Left ventricle myocardium inferior (tissue), 1 donor: ENCODE measurements at regions not wholly inside any gene's neighbourhood (a gene's known extent, or its start where the extent isn't known, plus 50 kb on each side); places are given as distances from the start of the nearest gene placed in this dataset.

ENCODE experiments used
- DNase-seq: peaks from one replicate; pipeline ENCODE4 v3.0.0-alpha.2; 2020
- H3K27ac ChIP-seq: fragments of 200-600 bp; replicated peaks from 2 replicates; pipeline ENCODE4 v1.8.0; 2021
- H3K27me3 ChIP-seq: fragments of 200-600 bp; 2 replicates; pipeline ENCODE4 v1.8.0; 2021; ENCODE audit warnings: low read depth
- H3K36me3 ChIP-seq: fragments of 200-600 bp; 2 replicates; pipeline ENCODE4 v1.8.0; 2021
- H3K4me1 ChIP-seq: fragments of 200-600 bp; 2 replicates; pipeline ENCODE4 v1.8.0; 2021
- H3K4me3 ChIP-seq: fragments of 200-600 bp; 2 replicates; pipeline ENCODE4 v1.8.0; 2021; ENCODE audit warnings: mild to moderate bottlenecking, moderate library complexity
- H3K9me3 ChIP-seq: fragments of 200-600 bp; replicated peaks from 2 replicates; pipeline ENCODE4 v1.8.0; 2021
- intact Hi-C: fragments of 100-400 bp; cut with micrococcal nuclease; formaldehyde crosslinking; loops from one replicate; pipeline ENCODE4 v1.11.0; 2022
- TF ChIP-seq, protein P1 (sequence below): fragments of 200-600 bp; IDR thresholded peaks from 2 replicates; pipeline ENCODE4 v1.8.0; 2021; ENCODE audit warnings: antibody characterized with exemption, mild to moderate bottlenecking, borderline replicate concordance
- donor health status: DM: no; HTN: yes; CAD: no; lungs with severe emphysema.

DNA sequence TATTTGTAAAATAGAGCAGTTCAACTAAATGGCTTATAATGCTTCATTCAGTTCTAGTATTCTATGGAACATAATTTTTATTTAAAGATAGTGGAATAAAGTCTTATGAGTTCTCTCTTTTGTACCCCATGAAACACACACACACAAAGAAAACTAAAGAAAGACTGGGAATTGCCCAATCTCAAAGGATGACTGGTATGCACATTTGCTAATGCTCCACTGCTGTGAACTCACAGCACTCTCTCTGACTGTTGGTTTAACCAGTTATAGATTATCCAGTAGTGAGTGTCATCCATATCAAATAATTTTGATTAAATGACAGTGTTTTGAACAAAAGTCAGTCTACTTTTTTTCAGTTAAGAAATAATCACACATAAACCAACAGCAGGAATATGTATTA is 1082.4 kb upstream of the B3GALT2 start:
- H3K27me3 ChIP-seq = no peaks in the 10 kb centered on the region
- intact Hi-C loops = no loop called here
- peaks cover 4% of the 10 kb centered on the region for H3K4me1 ChIP-seq
- TF ChIP-seq, protein P1, sequence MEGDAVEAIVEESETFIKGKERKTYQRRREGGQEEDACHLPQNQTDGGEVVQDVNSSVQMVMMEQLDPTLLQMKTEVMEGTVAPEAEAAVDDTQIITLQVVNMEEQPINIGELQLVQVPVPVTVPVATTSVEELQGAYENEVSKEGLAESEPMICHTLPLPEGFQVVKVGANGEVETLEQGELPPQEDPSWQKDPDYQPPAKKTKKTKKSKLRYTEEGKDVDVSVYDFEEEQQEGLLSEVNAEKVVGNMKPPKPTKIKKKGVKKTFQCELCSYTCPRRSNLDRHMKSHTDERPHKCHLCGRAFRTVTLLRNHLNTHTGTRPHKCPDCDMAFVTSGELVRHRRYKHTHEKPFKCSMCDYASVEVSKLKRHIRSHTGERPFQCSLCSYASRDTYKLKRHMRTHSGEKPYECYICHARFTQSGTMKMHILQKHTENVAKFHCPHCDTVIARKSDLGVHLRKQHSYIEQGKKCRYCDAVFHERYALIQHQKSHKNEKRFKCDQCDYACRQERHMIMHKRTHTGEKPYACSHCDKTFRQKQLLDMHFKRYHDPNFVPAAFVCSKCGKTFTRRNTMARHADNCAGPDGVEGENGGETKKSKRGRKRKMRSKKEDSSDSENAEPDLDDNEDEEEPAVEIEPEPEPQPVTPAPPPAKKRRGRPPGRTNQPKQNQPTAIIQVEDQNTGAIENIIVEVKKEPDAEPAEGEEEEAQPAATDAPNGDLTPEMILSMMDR = no peak
- no peak overlapping the region for H3K4me3 ChIP-seq
- H3K36me3 ChIP-seq = no peaks in the 10 kb centered on the region
- H3K27ac ChIP-seq = no peak overlapping the region
- no peak for DNase-seq
- H3K9me3 ChIP-seq = peaks cover 4% of the 10 kb centered on the region

DNA sequence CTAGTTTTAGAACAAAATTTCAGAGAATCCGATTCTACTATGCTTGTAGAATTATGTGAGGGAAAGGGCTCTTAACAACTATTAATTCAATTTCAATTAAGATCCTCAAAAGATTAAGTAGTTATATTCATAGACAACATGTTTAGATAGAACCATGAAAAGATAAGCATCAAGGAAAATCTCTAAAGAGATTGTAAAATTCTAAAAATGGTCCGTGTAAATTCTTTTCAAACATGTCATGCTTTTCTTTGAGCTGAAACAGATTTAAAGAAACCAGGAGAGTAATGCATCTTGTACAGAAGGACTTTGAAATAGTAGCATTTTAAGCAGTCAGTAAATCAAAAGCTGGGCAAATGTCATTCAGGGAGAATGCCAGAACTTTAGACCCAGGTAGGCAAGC is 1080.6 kb upstream of the B3GALT2 start:
- Histone ChIP-seq H3K4me3 (no peak overlapping the region), H3K36me3 (no peaks in the 10 kb centered on the region), H3K27ac (no peak overlapping the region), H3K9me3 (peaks cover 10% of the 10 kb centered on the region), H3K4me1 (no peaks in the 10 kb centered on the region), H3K27me3 (no peaks in the 10 kb centered on the region)
- TF ChIP-seq, protein P1 = no peak
- DNase-seq = no peak
- intact Hi-C loops = no loop called here

GRCh38 chr1:194256010-194256409 is 1069.6 kb upstream of the B3GALT2 start:
- H3K4me3 ChIP-seq = no peak overlapping the region
- DNase-seq = no peak
- H3K9me3 ChIP-seq = no peaks in the 10 kb centered on the region
- H3K4me1 ChIP-seq = no peaks in the 10 kb centered on the region
- H3K36me3 ChIP-seq = no peaks in the 10 kb centered on the region
- no peaks in the 10 kb centered on the region for H3K27me3 ChIP-seq
- TF ChIP-seq, protein P1 = no peak
- no peak overlapping the region for H3K27ac ChIP-seq
- intact Hi-C loops = no loop called here

DNA sequence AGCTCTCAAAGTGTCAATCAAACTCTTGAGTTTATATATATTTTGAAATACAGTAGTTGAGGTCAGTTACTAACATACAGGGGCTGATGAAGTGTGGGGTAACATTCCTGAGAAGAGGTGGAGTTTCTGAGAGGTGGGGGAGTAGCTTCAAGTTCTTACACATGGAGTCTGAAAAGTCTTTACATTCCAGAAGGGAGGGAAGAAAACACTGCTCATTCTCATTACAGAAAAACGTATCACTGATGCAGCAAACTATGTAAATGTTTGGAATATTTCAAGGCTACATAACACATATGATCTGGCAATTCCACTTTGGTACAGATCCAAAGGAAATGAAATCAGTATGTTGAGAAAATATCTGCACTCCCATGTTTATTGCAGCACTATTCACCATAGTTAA is 1065.8 kb upstream of the B3GALT2 start:
- TF ChIP-seq, protein P1 = no peak
- Histone ChIP-seq H3K4me1 (no peaks in the 10 kb centered on the region), H3K27ac (no peak overlapping the region), H3K4me3 (no peak overlapping the region), H3K27me3 (no peaks in the 10 kb centered on the region), H3K36me3 (no peaks in the 10 kb centered on the region), H3K9me3 (no peaks in the 10 kb centered on the region)
- intact Hi-C loops = no loop called here
- DNase-seq = no peak

- intact Hi-C loops = no loop called here
- no peaks in the 10 kb centered on the region for H3K36me3 ChIP-seq
- no peaks in the 10 kb centered on the region for H3K4me1 ChIP-seq
- no peak for DNase-seq
- H3K27me3 ChIP-seq = no peaks in the 10 kb centered on the region
- H3K4me3 ChIP-seq = no peak overlapping the region
- no peak overlapping the region for H3K27ac ChIP-seq
- TF ChIP-seq, protein P1 = no peak
- H3K9me3 ChIP-seq = no peaks in the 10 kb centered on the region
Measured at GRCh38 chr1:194241215-194241614, 1054.8 kb upstream of the B3GALT2 start.

GRCh38 chr1:194233069-194233468 is 1046.7 kb upstream of the B3GALT2 start:
- TF ChIP-seq, protein P1 = no peak
- no peaks in the 10 kb centered on the region for H3K4me1 ChIP-seq
- no peaks in the 10 kb centered on the region for H3K27me3 ChIP-seq
- H3K27ac ChIP-seq = no peak overlapping the region
- no peak for DNase-seq
- no peaks in the 10 kb centered on the region for H3K9me3 ChIP-seq
- no peak overlapping the region for H3K4me3 ChIP-seq
- intact Hi-C loops = no loop called here
- no peaks in the 10 kb centered on the region for H3K36me3 ChIP-seq
